ENCODE measurements at regions not wholly inside any gene's neighbourhood (a gene's known extent, or its start where the extent isn't known, plus 50 kb on each side); places are given as distances from the start of the nearest gene placed in this dataset.
"Not testable (repeated sequence)": the region's sequence is repeated elsewhere in the genome, so short reads cannot be mapped to it uniquely, and the experiment has no call there.

GRCh38 chrX:21194526-21194925 is 179.7 kb upstream of the CNKSR2 start:
- Histone ChIP-seq H3K27me3 (no peaks in the 10 kb centered on the region), H3K4me3 (no peak overlapping the region), H3K4me1 (no peaks in the 10 kb centered on the region), H3K9me3 (no peaks in the 10 kb centered on the region), H3K27ac (no peak overlapping the region), H3K36me3 (no peaks in the 10 kb centered on the region)
- no peak for DNase-seq
- TF ChIP-seq CTCF (IDR thresholded peaks at IDR 0.05) (no peak), POLR2A (IDR thresholded peaks at IDR 0.05) (no peak)
- intact Hi-C loops (cut with DNase I; ENCODE audit: low total_unique reads): no loop called here

GRCh38 chrX:21207080-21207479 is 167.1 kb upstream of the CNKSR2 start:
- Histone ChIP-seq H3K9me3 (no peaks in the 10 kb centered on the region), H3K36me3 (no peaks in the 10 kb centered on the region), H3K27me3 (no peaks in the 10 kb centered on the region), H3K4me3 (no peak overlapping the region), H3K27ac (no peak overlapping the region), H3K4me1 (no peaks in the 10 kb centered on the region)
- intact Hi-C loops (cut with DNase I; ENCODE audit: low total_unique reads): no loop called here
- no peak for DNase-seq
- TF ChIP-seq CTCF (IDR thresholded peaks at IDR 0.05): no peak
- no peak for TF ChIP-seq POLR2A (IDR thresholded peaks at IDR 0.05)

GRCh38 chrX:21219208-21219607 is 155.0 kb upstream of the CNKSR2 start:
- DNase-seq; H3K27ac ChIP-seq; H3K27me3 ChIP-seq; H3K36me3 ChIP-seq; H3K9me3 ChIP-seq; intact Hi-C loops (cut with DNase I; ENCODE audit: low total_unique reads); H3K4me1 ChIP-seq; H3K4me3 ChIP-seq: not testable (repeated sequence)

- no peaks in the 10 kb centered on the region for H3K4me1 ChIP-seq
- no peaks in the 10 kb centered on the region for H3K27me3 ChIP-seq
- H3K9me3 ChIP-seq: no peaks in the 10 kb centered on the region
- no peak overlapping the region for H3K4me3 ChIP-seq
- intact Hi-C loops (cut with DNase I; ENCODE audit: low total_unique reads): no loop called here
- no peak for DNase-seq
- no peak overlapping the region for H3K27ac ChIP-seq
- TF ChIP-seq POLR2A (IDR thresholded peaks at IDR 0.05) (no peak), CTCF (IDR thresholded peaks at IDR 0.05) (no peak)
- no peaks in the 10 kb centered on the region for H3K36me3 ChIP-seq
Measured at GRCh38 chrX:21225643-21226042, 148.6 kb upstream of the CNKSR2 start.

- H3K4me3 ChIP-seq; H3K9me3 ChIP-seq; H3K27ac ChIP-seq; H3K27me3 ChIP-seq; H3K36me3 ChIP-seq; intact Hi-C loops (cut with DNase I; ENCODE audit: low total_unique reads); DNase-seq; H3K4me1 ChIP-seq: not testable (repeated sequence)
Measured at GRCh38 chrX:21228974-21229373, 145.2 kb upstream of the CNKSR2 start.

GRCh38 chrX:21255032-21255618 is 119.1 kb upstream of the CNKSR2 start:
- no peaks in the 10 kb centered on the region for H3K4me1 ChIP-seq
- no peak overlapping the region for H3K4me3 ChIP-seq
- intact Hi-C loops (cut with DNase I; ENCODE audit: low total_unique reads): no loop called here
- no peaks in the 10 kb centered on the region for H3K27me3 ChIP-seq
- H3K36me3 ChIP-seq: no peaks in the 10 kb centered on the region
- H3K9me3 ChIP-seq: no peaks in the 10 kb centered on the region
- TF ChIP-seq POLR2A (IDR thresholded peaks at IDR 0.05) (no peak), CTCF (IDR thresholded peaks at IDR 0.05) (no peak)
- no peak for DNase-seq
- no peak overlapping the region for H3K27ac ChIP-seq
